GM23338 (cell line): ENCODE measurements at regions not wholly inside any gene's neighbourhood (a gene's known extent, or its start where the extent isn't known, plus 50 kb on each side); places are given as distances from the start of the nearest gene placed in this dataset.
A peak's percentile ranks its signal among the peaks of the same experiment; 100 is the strongest.

Experiments used
- ATAC-seq: fragments of 200-7000 bp; cut with Tn5 transposase; 3 replicates; pipeline ENCODE4 v1.9.1; 2020
- DNase-seq: peaks from one replicate; pipeline ENCODE4 v3.0.0-alpha.2; 2015; ENCODE audit warnings: low spot score
- H2AFZ ChIP-seq: fragments of 200-600 bp; sonication (generic); 2 replicates; pipeline ENCODE4 v1.8.0; 2016; ENCODE audit warnings: antibody characterized with exemption, mild to moderate bottlenecking, moderate library complexity
- H3F3A ChIP-seq: fragments of 200-600 bp; sonication (generic); replicated peaks from 2 replicates; pipeline ENCODE4 v1.8.0; 2017; ENCODE audit warnings: antibody characterized with exemption, mixed run types, low read depth
- H3K27ac ChIP-seq: fragments of 200-600 bp; sonication (generic); 2 replicates; pipeline ENCODE4 v1.6.1; 2016; ENCODE audit warnings: low read depth
- H3K27me3 ChIP-seq: fragments of 200-600 bp; sonication (generic); 2 replicates; pipeline ENCODE4 v1.8.0; 2016; ENCODE audit warnings: mild to moderate bottlenecking, mixed run types, moderate library complexity; ENCODE audit not compliant: insufficient read depth
- H3K36me3 ChIP-seq: fragments of 200-600 bp; sonication (generic); 2 replicates; pipeline ENCODE4 v1.8.0; 2016; ENCODE audit warnings: mild to moderate bottlenecking; ENCODE audit not compliant: insufficient read depth
- H3K4me1 ChIP-seq: fragments of 200-600 bp; sonication (generic); 2 replicates; pipeline ENCODE4 v1.8.0; 2016; ENCODE audit warnings: mild to moderate bottlenecking, moderate library complexity; ENCODE audit not compliant: insufficient read depth
- H3K4me2 ChIP-seq: fragments of 200-600 bp; sonication (generic); 2 replicates; pipeline ENCODE4 v1.7.1; 2017; ENCODE audit warnings: mixed run types
- H3K4me3 ChIP-seq: fragments of 200-600 bp; sonication (generic); 2 replicates; pipeline ENCODE4 v1.6.1; 2016; ENCODE audit warnings: mixed run types
- H3K79me2 ChIP-seq: fragments of 200-600 bp; sonication (generic); replicated peaks from 2 replicates; pipeline ENCODE4 v1.8.0; 2017; ENCODE audit warnings: mild to moderate bottlenecking; ENCODE audit not compliant: insufficient read depth
- H3K9me2 ChIP-seq: fragments of 200-600 bp; sonication (generic); 2 replicates; pipeline ENCODE4 v1.8.0; 2017; ENCODE audit not compliant: insufficient read depth
- H4K20me1 ChIP-seq: fragments of 200-600 bp; sonication (generic); replicated peaks from 2 replicates; pipeline ENCODE4 v1.8.0; 2017; ENCODE audit warnings: mild to moderate bottlenecking; ENCODE audit not compliant: insufficient read depth
- H3K27ac Mint-ChIP-seq: 2 replicates; pipeline ENCODE4 v1.8.0; 2020; ENCODE audit warnings: inconsistent platforms, mild to moderate bottlenecking, moderate library complexity, mixed read lengths
- H3K27me3 Mint-ChIP-seq: 3 replicates; pipeline ENCODE4 v1.8.0; 2022; ENCODE audit warnings: low read depth, mild to moderate bottlenecking, moderate library complexity, mixed read lengths, inconsistent platforms; ENCODE audit not compliant: insufficient read depth, poor library complexity
- H3K36me3 Mint-ChIP-seq: 3 replicates; pipeline ENCODE4 v1.8.0; 2021; ENCODE audit warnings: low read depth, mild to moderate bottlenecking, inconsistent platforms, moderate library complexity, mixed read lengths
- H3K4me1 Mint-ChIP-seq: 3 replicates; pipeline ENCODE4 v1.8.0; 2020; ENCODE audit warnings: mild to moderate bottlenecking, inconsistent platforms, mixed read lengths
- H3K4me3 Mint-ChIP-seq: 3 replicates; pipeline ENCODE4 v1.8.0; 2021; ENCODE audit warnings: moderate library complexity, mild to moderate bottlenecking, inconsistent platforms, mixed read lengths
- H3K9me3 Mint-ChIP-seq: 3 replicates; pipeline ENCODE4 v1.8.0; 2020; ENCODE audit warnings: moderate library complexity, mild to moderate bottlenecking, inconsistent platforms, mixed read lengths
- CREB1 ChIP-seq: fragments of 250-450 bp; sonication (Bioruptor Pico); IDR thresholded peaks from 2 replicates; pipeline ENCODE4 v1.5.0; 2020; ENCODE audit warnings: low read depth, mild to moderate bottlenecking, moderate library complexity
- EZH2 ChIP-seq: fragments of 200-600 bp; sonication (generic); IDR thresholded peaks from one replicate; pipeline ENCODE4 v1.8.0; 2017; ENCODE audit warnings: antibody characterized with exemption, mild to moderate bottlenecking, low read depth; ENCODE audit not compliant: unreplicated experiment
- EZH2phosphoT487 ChIP-seq: fragments of 200-600 bp; sonication (generic); IDR thresholded peaks from one replicate; pipeline ENCODE4 v1.8.1; 2018; ENCODE audit warnings: antibody characterized with exemption; ENCODE audit not compliant: unreplicated experiment
- NANOG ChIP-seq: IDR thresholded peaks from 2 replicates; pipeline ENCODE4 v1.6.1; 2016; ENCODE audit warnings: antibody characterized with exemption, borderline replicate concordance
- REST ChIP-seq: IDR thresholded peaks from one replicate; pipeline ENCODE4 v1.6.1; 2018; ENCODE audit warnings: antibody characterized with exemption; ENCODE audit not compliant: unreplicated experiment
- ZNF114 ChIP-seq: fragments of 250-450 bp; sonication (Bioruptor Pico); IDR thresholded peaks from 2 replicates; pipeline ENCODE4 v1.5.0; 2020; ENCODE audit warnings: mild to moderate bottlenecking, moderate library complexity
- ZNF331 ChIP-seq: fragments of 250-450 bp; sonication (Bioruptor Pico); IDR thresholded peaks from 2 replicates; pipeline ENCODE4 v1.5.0; 2020; ENCODE audit warnings: low read depth, mild to moderate bottlenecking, moderate library complexity
- ZNF462 ChIP-seq: fragments of 250-450 bp; sonication (Bioruptor Pico); IDR thresholded peaks from 2 replicates; pipeline ENCODE4 v1.5.0; 2020; ENCODE audit warnings: mild to moderate bottlenecking, moderate library complexity

GRCh38 chr2:163077241-163077640 is 238.7 kb upstream of the KCNH7 start:
- Mint-ChIP-seq H3K27me3 (no peaks in the 10 kb centered on the region), H3K4me1 (peaks cover 24% of the 10 kb centered on the region), H3K4me3 (peak overlapping the region; percentile 25; the same call in 1 of the 3 replicates), H3K27ac (no peak overlapping the region; the same call in 1 of the 2 replicates), H3K36me3 (peaks cover 32% of the 10 kb centered on the region; the same call in 2 of the 3 replicates), H3K9me3 (peaks cover 40% of the 10 kb centered on the region; the same call in 2 of the 3 replicates)
- Histone ChIP-seq H3K9me2 (0 out of 2 replicates have a peak, but pooled peaks cover 5% of the 10 kb centered on the region), H3K4me2 (peak overlapping the region; percentile 27), H3F3A (no peaks in the 10 kb centered on the region), H3K27me3 (no peaks in the 10 kb centered on the region), H3K79me2 (no peaks in the 10 kb centered on the region), H4K20me1 (no peaks in the 10 kb centered on the region), H3K27ac (peak overlapping the region; percentile 28; the same call in 1 of the 2 replicates), H3K4me1 (peaks cover 16% of the 10 kb centered on the region), H3K36me3 (no peaks in the 10 kb centered on the region), H3K4me3 (no peak overlapping the region), H2AFZ (no peak overlapping the region)
- TF ChIP-seq NANOG (peak; percentile 84), EZH2phosphoT487 (no peak), REST (no peak)
- ATAC-seq (peak; percentile 69), DNase-seq (peak; percentile 57)

DNA sequence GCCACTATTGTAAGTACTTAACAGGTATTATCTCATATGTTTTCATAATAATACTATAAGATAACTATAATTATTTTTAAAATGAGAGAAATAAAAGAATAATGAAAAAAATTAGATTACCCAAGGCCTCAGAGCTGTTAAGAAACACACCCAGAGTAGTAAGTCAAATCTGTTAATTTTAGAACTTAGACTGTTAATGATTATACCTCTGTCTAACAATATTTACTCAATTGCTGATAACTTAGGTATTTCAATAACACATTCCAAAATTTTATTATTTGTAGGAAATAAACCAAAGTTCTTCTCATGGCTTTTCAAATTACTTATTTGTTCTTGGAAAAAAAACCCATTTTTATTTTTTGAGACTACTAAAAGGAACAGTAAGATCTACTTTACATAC is 227.5 kb upstream of the KCNH7 start:
- Mint-ChIP-seq H3K27ac (no peak overlapping the region), H3K27me3 (peaks cover 1% of the 10 kb centered on the region), H3K36me3 (peaks cover 2% of the 10 kb centered on the region; the same call in 2 of the 3 replicates), H3K9me3 (peaks cover 16% of the 10 kb centered on the region), H3K4me1 (no peaks in the 10 kb centered on the region), H3K4me3 (no peak overlapping the region)
- no peaks in the 10 kb centered on the region for H3K36me3 ChIP-seq
- H3K27me3 ChIP-seq: no peaks in the 10 kb centered on the region
- H4K20me1 ChIP-seq: no peaks in the 10 kb centered on the region
- H3K4me3 ChIP-seq: no peak overlapping the region
- DNase-seq: no peak
- H3K79me2 ChIP-seq: no peaks in the 10 kb centered on the region
- no peaks in the 10 kb centered on the region for H3F3A ChIP-seq
- H2AFZ ChIP-seq: no peak overlapping the region
- 0 out of 2 replicates have a peak, but pooled peaks cover 3% of the 10 kb centered on the region for H3K9me2 ChIP-seq
- H3K4me2 ChIP-seq: no peak overlapping the region
- H3K27ac ChIP-seq: no peak overlapping the region
- no peaks in the 10 kb centered on the region for H3K4me1 ChIP-seq
- no peak for ATAC-seq
- TF ChIP-seq NANOG: no peak
- TF ChIP-seq EZH2: no peak
- TF ChIP-seq ZNF114 (CRISPR knock-in tag): no peak
- no peak for TF ChIP-seq CREB1
- no peak for TF ChIP-seq ZNF462 (CRISPR knock-in tag)
- TF ChIP-seq REST: no peak
- TF ChIP-seq ZNF331 (CRISPR knock-in tag): no peak
